HCT116 (cell line): ENCODE measurements at regions not wholly inside any gene's neighbourhood (a gene's known extent, or its start where the extent isn't known, plus 50 kb on each side); places are given as distances from the start of the nearest gene placed in this dataset.

Source experiments
- ATF3 ChIP-seq: IDR thresholded peaks from 2 replicates; pipeline ENCODE4 v1.6.1; 2012
- CBX3 ChIP-seq: IDR thresholded peaks from 2 replicates; pipeline ENCODE4 v1.6.1; 2012; ENCODE audit warnings: low read depth
- CTCF ChIP-seq, 3 experiments: fragments of 200-600 bp in 1 of 3; sonication (generic) in 1 of 3; IDR thresholded peaks in 2 of 3; conservative IDR thresholded peaks in 1 of 3; 2 replicates each; pipeline ENCODE4 v1.5.1; 2012 to 2017; ENCODE audit warnings: low read depth in 2 of 3, low read length in 2 of 3, antibody characterized with exemption in 1 of 3, borderline replicate concordance in 1 of 3, control low read depth in 1 of 3, mild to moderate bottlenecking in 1 of 3, mixed read lengths in 1 of 3, mixed run types in 1 of 3, moderate library complexity in 1 of 3; ENCODE audit not compliant: insufficient read depth in 1 of 3
- EZH2 ChIP-seq: fragments of 200-600 bp; sonication (generic); IDR thresholded peaks from 2 replicates; pipeline ENCODE4 v1.6.1; 2017; ENCODE audit warnings: antibody characterized with exemption, mixed run types
- EZH2phosphoT487 ChIP-seq: fragments of 200-600 bp; IDR thresholded peaks from 2 replicates; pipeline ENCODE4 v1.6.1; 2018; ENCODE audit warnings: antibody characterized with exemption, borderline replicate concordance
- FOSL1 ChIP-seq: IDR thresholded peaks from 2 replicates; pipeline ENCODE4 v1.6.1; 2012; ENCODE audit warnings: low read depth
- JUND ChIP-seq: IDR thresholded peaks from 2 replicates; pipeline ENCODE4 v1.6.1; 2012
- MAX ChIP-seq: IDR thresholded peaks from 2 replicates; pipeline ENCODE4 v1.6.1; 2012
- POLR2A ChIP-seq: IDR thresholded peaks from 2 replicates; pipeline ENCODE4 v1.7.0; 2011; ENCODE audit warnings: borderline replicate concordance; ENCODE audit not compliant: insufficient read depth, insufficient read length; ENCODE audit errors: extremely low read depth
- POLR2AphosphoS5 ChIP-seq: IDR thresholded peaks from 2 replicates; pipeline ENCODE4 v1.6.1; 2011; ENCODE audit warnings: mild to moderate bottlenecking, low read depth, low read length, moderate library complexity
- RAD21 ChIP-seq: IDR thresholded peaks from 2 replicates; pipeline ENCODE4 v1.6.1; 2012; ENCODE audit warnings: low read depth, mild to moderate bottlenecking
- SIN3A ChIP-seq: IDR thresholded peaks from 2 replicates; pipeline ENCODE4 v1.6.1; 2012; ENCODE audit warnings: low read depth
- YY1 ChIP-seq: IDR thresholded peaks from 2 replicates; pipeline ENCODE4 v1.6.1; 2011; ENCODE audit warnings: low read length, low read depth, moderate library complexity, mild to moderate bottlenecking; ENCODE audit not compliant: insufficient replicate concordance; ENCODE audit errors: extremely low read depth
- ZFX ChIP-seq: fragments of 450-650 bp; IDR thresholded peaks from 2 replicates; pipeline ENCODE4 v1.6.1; 2017

- TF ChIP-seq POLR2AphosphoS5 = no peak
- TF ChIP-seq EZH2 = no peak
- no peak for TF ChIP-seq CTCF (IDR thresholded peaks at IDR 0.05 in 2 of 3, conservative IDR thresholded peaks at IDR 0.05 in 1 of 3; ENCODE audit: borderline replicate concordance in 1 of 3, insufficient read depth in 1 of 3, low read depth in 2 of 3, low read length in 2 of 3)
- TF ChIP-seq ATF3 = no peak
- no peak for TF ChIP-seq FOSL1
- no peak for TF ChIP-seq JUND
- no peak for TF ChIP-seq MAX
- no peak for TF ChIP-seq SIN3A
- no peak for TF ChIP-seq CBX3
- TF ChIP-seq POLR2A = no peak
- TF ChIP-seq YY1 = no peak
- TF ChIP-seq RAD21 = no peak
- no peak for TF ChIP-seq ZFX
- no peak for TF ChIP-seq EZH2phosphoT487
Observed at GRCh38 chr5:142397178-142397577, 72.4 kb upstream of the SPRY4 start.
